HAP-1 (cell line): ENCODE measurements at regions not wholly inside any gene's neighbourhood (a gene's known extent, or its start where the extent isn't known, plus 50 kb on each side); places are given as distances from the start of the nearest gene placed in this dataset.

ENCODE experiments used
- DNase-seq, 2 experiments: peaks; one replicate each; pipeline ENCODE4 v3.0.0-alpha.2; 2016 to 2020; ENCODE audit warnings: low spot score in 2 of 2
- H3K27me3 ChIP-seq: fragments of 250-450 bp; sonication (Bioruptor Pico); 2 replicates; pipeline ENCODE4 v1.5.1; 2020; ENCODE audit warnings: low read depth, mild to moderate bottlenecking, moderate library complexity
- H3K36me3 ChIP-seq: fragments of 250-450 bp; sonication (Bioruptor Pico); replicated peaks from 2 replicates; pipeline ENCODE4 v1.5.1; 2020; ENCODE audit warnings: mild to moderate bottlenecking
- H3K4me1 ChIP-seq: fragments of 250-450 bp; sonication (Bioruptor Pico); 2 replicates; pipeline ENCODE4 v1.5.1; 2020; ENCODE audit warnings: mild to moderate bottlenecking
- H3K4me3 ChIP-seq: fragments of 250-450 bp; sonication (Bioruptor Pico); 2 replicates; pipeline ENCODE4 v1.5.1; 2020; ENCODE audit warnings: mild to moderate bottlenecking, moderate library complexity
- H3K9me3 ChIP-seq: fragments of 250-450 bp; sonication (Bioruptor Pico); 2 replicates; pipeline ENCODE4 v1.5.1; 2020; ENCODE audit warnings: mild to moderate bottlenecking, moderate library complexity
- in situ Hi-C: fragments of 300-500 bp; cut with MboI; formaldehyde crosslinking; loops from 3 replicates; pipeline ENCODE4 v1.14.3; 2020; ENCODE audit warnings: low sequenced_read_pairs, inconsistent platforms, mixed read lengths

DNA sequence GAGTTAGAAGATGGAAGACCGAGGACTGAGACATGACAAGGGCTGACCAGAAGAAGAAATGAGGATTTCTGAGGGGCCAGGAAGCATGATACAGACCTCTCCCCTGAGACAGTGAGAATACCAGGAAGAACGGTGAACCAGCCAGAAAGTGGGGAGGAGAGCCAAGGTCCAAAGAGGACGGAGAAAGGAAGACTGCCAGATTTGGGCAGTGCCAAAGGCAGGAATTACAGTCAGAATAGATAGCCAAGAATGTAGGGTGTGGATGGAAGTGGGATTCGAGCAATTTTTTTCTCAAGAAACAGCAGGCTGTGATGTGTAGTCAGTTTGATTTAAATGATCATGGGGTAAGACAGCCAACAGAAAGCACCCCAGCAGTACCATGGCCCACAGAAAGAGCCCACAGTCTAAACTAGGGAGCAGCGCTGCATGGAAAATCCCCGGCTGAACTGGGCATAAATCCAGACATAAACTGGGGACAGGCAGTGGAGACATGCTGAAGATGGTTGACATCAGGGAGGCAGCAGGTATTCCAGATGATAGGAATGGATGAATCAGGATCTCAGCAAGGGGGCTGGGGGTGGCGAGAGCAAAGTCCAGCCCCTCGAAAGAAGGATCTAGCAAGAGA lies 67.3 kb upstream of the BARX2 start:
- in situ Hi-C loops: no loop called here
- no peaks in the 10 kb centered on the region for H3K4me1 ChIP-seq
- no peaks in the 10 kb centered on the region for H3K27me3 ChIP-seq
- no peak for DNase-seq
- no peak overlapping the region for H3K4me3 ChIP-seq
- H3K9me3 ChIP-seq: no peaks in the 10 kb centered on the region
- no peaks in the 10 kb centered on the region for H3K36me3 ChIP-seq

DNA sequence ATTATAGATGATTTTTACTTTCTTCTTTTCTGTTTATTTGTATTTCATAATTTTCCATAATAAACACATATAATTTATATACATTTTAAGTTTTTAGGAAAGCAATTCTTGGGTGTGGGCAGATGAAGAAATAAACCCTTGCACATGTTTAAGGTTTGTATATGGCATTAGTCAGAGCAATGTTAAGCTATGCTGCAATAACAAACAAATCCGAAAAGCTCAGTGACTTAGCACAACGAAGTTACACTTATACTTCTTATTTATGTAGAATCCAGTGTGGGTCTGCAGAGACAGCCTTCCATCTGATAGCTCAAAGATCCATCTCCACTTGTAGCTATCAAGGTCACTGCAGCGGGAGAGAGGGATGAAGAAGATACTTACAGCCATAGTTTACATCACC lies 68.5 kb upstream of the BARX2 start:
- no peak for DNase-seq
- in situ Hi-C loops: no loop called here
- no peak overlapping the region for H3K4me3 ChIP-seq
- H3K36me3 ChIP-seq: no peaks in the 10 kb centered on the region
- peaks cover 3% of the 10 kb centered on the region; the same call in 1 of the 2 replicates for H3K27me3 ChIP-seq
- H3K4me1 ChIP-seq: no peaks in the 10 kb centered on the region
- no peaks in the 10 kb centered on the region for H3K9me3 ChIP-seq

DNA sequence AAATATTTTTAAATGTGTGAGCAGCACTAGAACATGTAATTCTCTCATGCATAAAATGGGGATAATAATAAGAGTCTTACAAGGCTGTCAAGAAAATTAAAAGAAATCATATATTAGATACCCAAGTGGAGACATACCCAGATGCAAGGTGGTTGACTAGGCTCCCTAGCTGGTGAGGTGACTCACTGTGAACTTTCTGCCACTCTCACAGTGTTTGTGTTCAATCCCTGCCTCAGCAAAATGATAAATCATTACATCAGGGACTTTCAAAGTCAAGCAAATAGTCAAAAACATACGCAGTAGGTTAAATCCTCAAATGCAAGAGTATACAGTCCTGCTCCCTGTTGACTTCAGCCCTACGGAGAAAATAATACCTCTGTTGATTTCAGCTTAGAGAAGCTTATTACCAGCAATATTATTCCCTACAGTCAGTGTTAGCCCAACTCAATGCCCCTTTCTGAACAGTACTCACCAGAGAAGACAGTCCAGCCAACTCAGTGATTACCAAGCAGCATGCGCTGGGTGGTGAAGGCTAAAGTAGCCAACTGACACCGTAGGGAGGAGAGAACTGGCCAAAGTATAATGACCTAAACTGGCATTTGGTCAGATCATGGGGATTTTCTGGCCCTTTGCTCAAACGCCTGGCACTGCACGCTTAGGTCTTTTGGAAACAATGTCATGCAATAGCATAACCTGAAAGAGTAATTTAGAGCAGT lies 73.1 kb upstream of the BARX2 start:
- Histone ChIP-seq H3K4me3 (no peak overlapping the region), H3K9me3 (no peaks in the 10 kb centered on the region), H3K27me3 (peaks cover 3% of the 10 kb centered on the region; the same call in 1 of the 2 replicates), H3K4me1 (no peaks in the 10 kb centered on the region), H3K36me3 (no peaks in the 10 kb centered on the region)
- in situ Hi-C loops: no loop called here
- no peak for DNase-seq

DNA sequence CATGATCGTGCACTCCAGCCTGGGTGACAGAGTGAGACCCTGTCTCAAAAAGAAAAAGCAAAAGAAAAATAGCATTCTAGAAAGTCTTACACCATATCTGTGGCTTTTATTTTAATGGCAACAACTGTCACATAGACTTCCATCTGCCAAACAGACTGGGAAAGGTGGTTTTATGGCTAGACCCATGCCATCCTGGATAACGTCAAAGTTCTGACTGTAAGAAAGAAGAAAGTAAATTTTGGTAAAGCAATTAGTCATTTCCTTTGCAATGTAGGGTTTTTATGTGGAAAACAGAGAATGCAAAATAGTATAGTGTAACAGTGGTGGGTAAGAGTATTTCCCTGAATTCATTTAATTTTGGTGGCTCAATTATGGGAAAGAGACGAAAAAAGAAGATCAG lies 75.5 kb upstream of the BARX2 start:
- Histone ChIP-seq H3K9me3 (no peaks in the 10 kb centered on the region), H3K4me1 (no peaks in the 10 kb centered on the region), H3K4me3 (no peak overlapping the region), H3K27me3 (peaks cover 3% of the 10 kb centered on the region; the same call in 1 of the 2 replicates), H3K36me3 (no peaks in the 10 kb centered on the region)
- no peak for DNase-seq
- in situ Hi-C loops: no loop called here

DNA sequence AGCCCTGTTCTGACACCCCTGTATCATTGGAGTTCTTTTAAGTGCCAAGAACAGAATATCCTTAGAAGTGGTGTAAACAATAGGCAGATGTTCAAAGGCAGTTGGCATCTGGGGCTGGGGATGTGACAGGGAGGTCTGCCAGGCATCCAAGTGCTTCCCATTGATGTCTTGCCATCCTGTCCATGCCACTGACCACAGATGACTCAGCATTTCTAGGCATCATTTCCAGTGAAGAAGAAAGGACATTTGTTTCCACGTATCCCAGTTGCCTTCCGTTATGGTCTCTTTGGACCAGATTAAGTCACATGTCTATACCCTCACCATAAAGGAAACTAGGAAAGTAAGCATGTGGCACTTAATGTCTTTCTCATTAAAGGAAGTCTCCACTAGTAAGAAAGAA lies 76.7 kb upstream of the BARX2 start:
- peaks cover 3% of the 10 kb centered on the region; the same call in 1 of the 2 replicates for H3K27me3 ChIP-seq
- H3K9me3 ChIP-seq: no peaks in the 10 kb centered on the region
- no peaks in the 10 kb centered on the region for H3K36me3 ChIP-seq
- no peak for DNase-seq
- in situ Hi-C loops: no loop called here
- H3K4me1 ChIP-seq: no peaks in the 10 kb centered on the region
- H3K4me3 ChIP-seq: no peak overlapping the region

DNA sequence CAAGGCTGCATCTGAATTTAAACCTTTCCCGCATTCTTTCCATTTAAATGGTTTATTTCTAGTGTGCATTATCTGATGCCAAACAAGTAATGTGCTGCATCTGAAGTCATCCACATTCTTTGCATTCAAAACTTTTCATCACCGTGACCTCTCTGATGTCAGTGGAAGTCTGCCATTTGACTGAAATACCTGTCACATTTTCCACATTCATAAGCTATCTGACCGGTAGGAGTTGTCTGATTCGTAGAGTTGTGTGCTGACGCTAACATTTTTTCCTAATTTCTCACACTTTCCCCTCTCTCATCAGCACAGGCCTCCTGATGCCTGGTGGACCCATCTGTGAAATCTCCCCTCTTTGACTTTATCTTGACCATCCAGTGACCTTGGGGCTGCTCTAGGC lies 79.9 kb upstream of the BARX2 start:
- Histone ChIP-seq H3K27me3 (no peaks in the 10 kb centered on the region), H3K4me3 (no peak overlapping the region), H3K36me3 (no peaks in the 10 kb centered on the region), H3K9me3 (no peaks in the 10 kb centered on the region), H3K4me1 (no peaks in the 10 kb centered on the region)
- in situ Hi-C loops: no loop called here
- DNase-seq: no peak

DNA sequence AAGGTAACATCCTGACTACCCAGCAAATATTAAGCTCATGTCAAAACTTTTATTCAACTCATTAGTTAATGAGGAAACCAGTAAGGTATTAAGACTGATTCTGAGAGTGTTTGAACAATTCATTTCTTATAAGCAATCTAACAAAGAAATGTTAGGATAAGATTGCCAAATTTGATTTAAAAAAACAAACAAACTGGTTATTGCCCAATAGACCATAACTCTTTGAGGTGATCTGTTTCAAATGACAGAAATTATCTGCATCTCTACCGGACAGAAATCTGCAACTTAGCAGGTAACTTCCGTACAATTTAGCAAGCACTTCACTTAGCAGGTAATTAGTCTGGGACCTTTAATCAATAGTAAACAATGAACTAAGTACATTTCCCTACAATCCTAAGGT lies 82.9 kb upstream of the BARX2 start:
- in situ Hi-C loops: no loop called here

DNA sequence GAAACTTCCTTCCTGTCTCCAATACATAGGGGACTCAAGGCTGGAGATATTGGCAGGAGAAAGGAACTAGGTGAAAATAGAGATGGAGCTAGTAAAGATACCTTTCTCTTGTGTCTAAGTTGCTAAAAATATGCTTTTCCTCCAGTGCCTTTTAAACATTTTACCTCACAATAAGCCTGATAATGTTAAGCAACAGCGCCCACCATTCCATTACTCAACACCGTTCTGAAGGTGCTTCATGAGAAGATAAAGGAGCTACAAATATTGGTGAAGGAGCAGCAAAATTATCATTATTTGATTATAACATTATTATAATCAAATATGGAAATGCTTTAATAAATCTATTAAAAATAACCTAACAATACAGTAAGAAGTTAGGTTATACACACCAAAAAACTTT lies 83.6 kb upstream of the BARX2 start:
- in situ Hi-C loops: no loop called here
- Histone ChIP-seq H3K27me3 (no peaks in the 10 kb centered on the region; the same call in 1 of the 2 replicates), H3K36me3 (no peaks in the 10 kb centered on the region), H3K4me3 (no peak overlapping the region), H3K9me3 (no peaks in the 10 kb centered on the region), H3K4me1 (0 out of 2 replicates have a peak, but pooled peaks cover 2% of the 10 kb centered on the region)
- no peak for DNase-seq

More for the DNA sequence above, 82.9 kb upstream of the BARX2 start:
- no peaks in the 10 kb centered on the region for H3K36me3 ChIP-seq
- H3K9me3 ChIP-seq: no peaks in the 10 kb centered on the region
- no peak overlapping the region for H3K4me3 ChIP-seq
- no peaks in the 10 kb centered on the region for H3K27me3 ChIP-seq
- no peaks in the 10 kb centered on the region for H3K4me1 ChIP-seq
- DNase-seq: no peak

DNA sequence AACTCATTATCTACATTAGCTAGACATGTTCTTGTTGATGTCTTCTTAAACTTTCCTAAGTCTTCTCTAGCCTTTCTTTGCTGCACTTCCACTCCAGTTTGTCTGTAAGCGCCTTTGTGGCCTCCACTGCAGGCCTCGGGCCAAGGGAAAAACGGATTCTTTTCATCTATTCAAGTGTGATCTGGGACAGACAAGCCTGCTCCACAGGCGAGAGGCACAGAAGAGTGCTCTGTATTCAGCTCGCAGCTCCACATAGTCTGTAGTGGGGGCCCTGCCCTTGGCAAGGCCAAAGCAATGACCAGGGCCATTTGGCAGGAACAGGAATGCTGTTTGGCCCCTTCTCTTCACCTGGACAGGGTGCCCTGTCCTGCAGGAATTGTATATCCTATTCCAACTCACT lies 84.1 kb upstream of the BARX2 start:
- H3K36me3 ChIP-seq: no peaks in the 10 kb centered on the region
- DNase-seq: no peak
- no peaks in the 10 kb centered on the region for H3K9me3 ChIP-seq
- no peaks in the 10 kb centered on the region; the same call in 1 of the 2 replicates for H3K27me3 ChIP-seq
- H3K4me1 ChIP-seq: peaks cover 2% of the 10 kb centered on the region; the same call in 1 of the 2 replicates
- no peak overlapping the region for H3K4me3 ChIP-seq
- in situ Hi-C loops: no loop called here

DNA sequence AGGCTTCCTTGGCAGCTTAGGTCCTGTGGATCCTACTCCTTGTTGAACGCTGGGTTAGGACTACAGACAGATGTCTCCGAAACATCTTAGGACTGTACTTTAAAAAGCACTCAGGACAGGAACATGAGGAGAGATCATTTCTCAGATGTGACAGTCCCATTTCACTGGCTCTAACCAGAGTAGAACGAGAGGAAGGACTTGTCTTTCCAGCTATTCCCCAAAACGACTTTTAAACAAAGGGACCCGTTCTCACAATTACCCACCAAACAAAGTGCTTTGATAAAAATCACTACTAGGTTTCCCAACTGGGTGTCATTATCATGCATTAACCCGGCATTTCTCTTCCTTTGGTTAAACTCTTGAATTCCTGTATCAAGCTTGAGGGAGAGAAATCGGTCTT lies 84.7 kb upstream of the BARX2 start:
- in situ Hi-C loops: no loop called here
- H3K36me3 ChIP-seq: no peaks in the 10 kb centered on the region
- H3K4me1 ChIP-seq: peaks cover 2% of the 10 kb centered on the region; the same call in 1 of the 2 replicates
- H3K4me3 ChIP-seq: no peak overlapping the region
- no peak for DNase-seq
- no peaks in the 10 kb centered on the region; the same call in 1 of the 2 replicates for H3K27me3 ChIP-seq
- no peaks in the 10 kb centered on the region for H3K9me3 ChIP-seq

DNA sequence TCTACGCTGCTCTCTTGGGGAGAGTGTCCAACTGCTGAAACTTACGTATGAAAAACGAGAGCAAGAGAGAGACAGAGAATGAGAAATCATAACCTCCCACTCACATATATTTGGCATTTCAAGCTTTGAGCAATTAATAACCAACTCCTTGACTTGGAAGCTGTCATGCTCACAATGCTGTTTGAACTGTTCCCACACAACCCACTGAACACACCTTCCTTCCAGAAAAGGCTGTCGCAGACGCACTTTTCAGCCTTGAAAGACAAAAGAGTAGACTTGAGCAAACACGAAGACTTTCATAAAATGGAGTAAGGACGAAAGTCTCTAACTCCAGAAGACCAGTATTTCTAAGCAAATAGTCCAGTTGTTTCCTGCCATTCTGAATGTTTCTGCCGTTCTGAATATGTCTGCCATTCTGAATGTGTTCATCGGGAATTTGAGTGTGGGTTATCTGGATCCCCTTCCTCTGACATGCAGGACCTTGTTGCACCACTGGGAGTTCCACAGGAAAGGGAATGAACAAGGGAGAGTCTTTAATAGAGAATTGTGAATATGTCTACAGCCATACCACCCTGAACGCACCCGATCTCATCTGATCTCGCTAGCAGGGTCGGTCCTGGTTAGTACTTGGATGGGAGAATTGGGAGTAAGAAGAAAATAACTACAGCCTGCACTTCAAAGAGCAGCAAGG lies 86.2 kb upstream of the BARX2 start:
- H3K36me3 ChIP-seq: no peaks in the 10 kb centered on the region
- peaks cover 2% of the 10 kb centered on the region; the same call in 1 of the 2 replicates for H3K4me1 ChIP-seq
- no peak overlapping the region for H3K4me3 ChIP-seq
- DNase-seq: no peak
- no peaks in the 10 kb centered on the region for H3K9me3 ChIP-seq
- in situ Hi-C loops: no loop called here
- no peaks in the 10 kb centered on the region; the same call in 1 of the 2 replicates for H3K27me3 ChIP-seq

DNA sequence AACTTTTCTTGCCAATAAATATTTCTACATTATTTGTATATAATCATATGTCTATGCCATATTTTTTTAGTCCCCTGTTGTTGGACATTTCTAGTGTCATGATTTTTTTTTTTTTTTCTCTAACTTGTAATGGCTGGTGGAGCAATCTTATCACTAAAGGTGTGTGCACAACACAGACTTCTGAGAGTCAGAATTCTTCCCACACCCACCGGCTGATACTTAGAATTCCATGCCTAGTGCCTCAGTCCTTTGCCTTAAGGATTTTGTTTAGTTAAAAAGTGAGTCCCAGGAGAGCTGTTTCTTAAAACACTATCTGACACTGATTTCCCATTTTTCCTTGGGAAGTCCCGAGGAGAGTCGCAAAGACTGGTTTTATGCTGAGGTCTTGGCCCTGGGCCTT lies 87.7 kb upstream of the BARX2 start:
- no peaks in the 10 kb centered on the region for H3K9me3 ChIP-seq
- no peak overlapping the region for H3K4me3 ChIP-seq
- H3K4me1 ChIP-seq: peaks cover 2% of the 10 kb centered on the region; the same call in 1 of the 2 replicates
- no peaks in the 10 kb centered on the region; the same call in 1 of the 2 replicates for H3K27me3 ChIP-seq
- in situ Hi-C loops: no loop called here
- no peaks in the 10 kb centered on the region for H3K36me3 ChIP-seq
- DNase-seq: no peak

DNA sequence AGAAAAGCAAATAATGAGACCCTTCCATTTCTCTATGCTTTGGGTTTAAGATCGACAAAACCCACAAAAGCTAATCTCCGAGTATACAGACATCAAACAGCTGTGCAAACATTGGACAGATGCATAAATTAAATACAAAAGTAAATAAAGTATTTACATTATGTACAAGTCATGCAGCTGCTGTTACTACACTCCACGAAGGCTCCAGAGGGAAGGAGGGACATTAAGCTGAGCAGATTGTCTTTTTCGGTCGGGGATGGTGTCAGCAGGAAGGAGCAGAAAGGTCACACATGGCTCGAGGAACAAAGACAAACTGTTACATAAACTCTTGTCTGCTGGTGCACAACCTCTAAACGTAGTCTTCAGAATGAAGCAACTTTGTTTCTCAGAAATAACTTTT lies 88.8 kb upstream of the BARX2 start:
- no peaks in the 10 kb centered on the region for H3K9me3 ChIP-seq
- H3K27me3 ChIP-seq: no peaks in the 10 kb centered on the region; the same call in 1 of the 2 replicates
- H3K4me1 ChIP-seq: peaks cover 2% of the 10 kb centered on the region; the same call in 1 of the 2 replicates
- DNase-seq: no peak
- H3K4me3 ChIP-seq: no peak overlapping the region
- in situ Hi-C loops: no loop called here
- H3K36me3 ChIP-seq: no peaks in the 10 kb centered on the region

DNA sequence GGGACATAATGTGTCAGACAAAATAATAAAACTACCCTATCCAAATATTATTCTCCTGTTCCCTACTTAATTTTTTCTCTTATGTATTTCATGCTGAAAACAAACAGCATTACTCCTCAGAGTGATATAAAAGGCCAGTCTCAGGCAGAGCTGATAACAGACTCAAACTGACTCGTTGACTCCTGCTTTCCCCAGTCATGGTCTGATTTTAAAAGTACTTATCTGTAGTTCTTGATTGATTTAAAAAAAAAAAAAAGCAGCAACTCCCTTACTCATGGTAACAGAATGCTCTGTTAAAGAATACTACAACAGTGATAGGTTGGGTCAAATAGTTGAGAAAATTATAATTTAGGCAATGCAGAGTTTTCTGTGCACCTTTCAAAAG lies 90.3 kb upstream of the BARX2 start:
- Histone ChIP-seq H3K4me3 (no peak overlapping the region), H3K27me3 (no peaks in the 10 kb centered on the region; the same call in 1 of the 2 replicates), H3K9me3 (no peaks in the 10 kb centered on the region), H3K36me3 (no peaks in the 10 kb centered on the region), H3K4me1 (peaks cover 2% of the 10 kb centered on the region; the same call in 1 of the 2 replicates)
- DNase-seq: no peak
- in situ Hi-C loops: no loop called here
